Fibroblast of villous mesenchyme (primary cell): ENCODE measurements at regions not wholly inside any gene's neighbourhood (a gene's known extent, or its start where the extent isn't known, plus 50 kb on each side); places are given as distances from the start of the nearest gene placed in this dataset.

Experiments used
- DNase-seq: peaks from one replicate; pipeline ENCODE4 v3.0.0-alpha.2; 2010; ENCODE audit warnings: low read depth
- H3K4me3 ChIP-seq: 2 replicates; pipeline ENCODE4 v1.5.1; 2011; ENCODE audit warnings: low read depth, mild to moderate bottlenecking, low read length
- CTCF ChIP-seq: IDR thresholded peaks from 2 replicates; pipeline ENCODE4 v1.5.1; 2012; ENCODE audit warnings: low read depth, mild to moderate bottlenecking, low read length; ENCODE audit not compliant: insufficient read depth

DNA sequence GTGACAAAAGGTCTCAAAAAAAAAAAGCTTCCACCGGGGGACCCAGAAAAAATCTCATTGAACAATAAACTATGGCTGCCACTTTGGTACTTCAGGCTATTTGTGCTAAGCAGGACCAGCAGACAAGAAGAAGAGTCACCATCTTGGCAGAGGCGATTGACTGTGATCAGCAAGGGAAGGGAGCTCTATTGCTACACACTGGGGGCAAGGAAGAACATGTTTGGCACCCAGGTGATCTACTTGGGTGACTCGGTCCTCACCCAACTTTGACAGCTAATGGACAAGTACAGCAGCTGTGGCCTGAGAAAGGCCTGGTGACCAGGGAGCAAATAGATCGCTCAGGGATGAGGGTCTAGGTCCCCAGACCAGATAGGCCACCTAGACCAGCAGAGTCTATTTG is 53.4 kb upstream of the SRP9 start:
- no peak for TF ChIP-seq CTCF
- DNase-seq = no peak
- no peak overlapping the region for H3K4me3 ChIP-seq
